SK-N-SH (cell line): ENCODE measurements at regions not wholly inside any gene's neighbourhood (a gene's known extent, or its start where the extent isn't known, plus 50 kb on each side); places are given as distances from the start of the nearest gene placed in this dataset.

ENCODE experiments used
- CTCF ChIA-PET: fragments of 300-600, 350-600 bp; formaldehyde crosslinking; extraction: SDS; loops from one replicate; lab custom pipeline; 2021; lab: Yijun Ruan, JAX
- POLR2A ChIA-PET: fragments of 350-600 bp; sonication (Branson Sonifier 250); formaldehyde crosslinking; extraction: SDS; loops from one replicate; lab custom pipeline; 2020; ENCODE audit warnings: antibody characterized with exemption, inconsistent platforms; lab: Yijun Ruan, JAX
- DNase-seq: peaks from one replicate; pipeline ENCODE4 v3.0.0; 2012
- H2AFZ ChIP-seq: fragments of 200-600 bp; sonication (generic); 2 replicates; pipeline ENCODE4 v1.8.1; 2016; ENCODE audit warnings: antibody characterized with exemption, mild to moderate bottlenecking, low read depth
- H3F3A ChIP-seq: fragments of 200-600 bp; sonication (generic); replicated peaks from 2 replicates; pipeline ENCODE3; 2016; ENCODE audit warnings: antibody characterized with exemption, mild to moderate bottlenecking; ENCODE audit not compliant: insufficient read depth
- H3K27ac ChIP-seq, 2 experiments: fragments of 200-500 bp in 1 of 2; fragments of 200-600 bp in 1 of 2; sonication (Bioruptor generic) in 1 of 2; sonication (generic), shearing (Covaris generic) in 1 of 2; 2 replicates each; pipeline versions ENCODE4 v1.5.1 to v1.6.1; 2014 to 2016; ENCODE audit warnings: low read depth in 2 of 2, inconsistent platforms in 1 of 2, low read length in 1 of 2, mild to moderate bottlenecking in 1 of 2, mixed read lengths in 1 of 2
- H3K27me3 ChIP-seq: fragments of 200-600 bp; sonication (generic), shearing (Covaris generic); 2 replicates; pipeline ENCODE4 v1.6.1; 2016; ENCODE audit warnings: mixed run types; ENCODE audit not compliant: insufficient read depth
- H3K36me3 ChIP-seq, 2 experiments: fragments of 200-500 bp in 1 of 2; fragments of 200-600 bp in 1 of 2; sonication (Bioruptor generic) in 1 of 2; sonication (generic) in 1 of 2; replicated peaks in 1 of 2; 2 replicates each; pipeline versions ENCODE3 to v1.5.1; 2014 to 2016; ENCODE audit warnings: low read length in 1 of 2, mild to moderate bottlenecking in 1 of 2; ENCODE audit not compliant: insufficient read depth in 2 of 2, control insufficient read depth in 1 of 2
- H3K4me1 ChIP-seq, 2 experiments: fragments of 200-500 bp in 1 of 2; fragments of 200-600 bp in 1 of 2; sonication (Bioruptor generic) in 1 of 2; sonication (generic), shearing (Covaris generic) in 1 of 2; 2 replicates each; pipeline versions ENCODE4 v1.5.1 to v1.6.1; 2014 to 2016; ENCODE audit warnings: low read depth in 1 of 2, low read length in 1 of 2, mixed run types in 1 of 2; ENCODE audit not compliant: insufficient read depth in 2 of 2, control insufficient read depth in 1 of 2
- H3K4me2 ChIP-seq: fragments of 200-600 bp; sonication (generic), shearing (Covaris generic); 2 replicates; pipeline ENCODE4 v1.6.1; 2017; ENCODE audit warnings: mixed run types
- H3K4me3 ChIP-seq, 2 experiments: fragments of 200-500 bp in 1 of 2; fragments of 200-600 bp in 1 of 2; sonication (Bioruptor generic) in 1 of 2; sonication (generic), shearing (Covaris generic) in 1 of 2; 2 replicates each; pipeline versions ENCODE4 v1.5.1 to v1.8.1; 2014 to 2016; ENCODE audit warnings: low read depth in 2 of 2, inconsistent platforms in 1 of 2, low read length in 1 of 2, mild to moderate bottlenecking in 1 of 2, mixed read lengths in 1 of 2, moderate library complexity in 1 of 2
- H3K79me2 ChIP-seq: fragments of 200-600 bp; sonication (generic); 2 replicates; pipeline ENCODE4 v1.8.1; 2017; ENCODE audit warnings: mild to moderate bottlenecking; ENCODE audit not compliant: insufficient read depth
- H3K9ac ChIP-seq: fragments of 200-600 bp; sonication (generic); 2 replicates; pipeline ENCODE4 v1.6.1; 2017; ENCODE audit warnings: mixed run types
- H3K9me2 ChIP-seq: fragments of 200-600 bp; sonication (generic); 2 replicates; pipeline ENCODE4 v1.6.1; 2017; ENCODE audit warnings: mixed run types
- H3K9me3 ChIP-seq: fragments of 200-600 bp; sonication (generic); 2 replicates; pipeline ENCODE4 v1.6.1; 2017; ENCODE audit warnings: mixed run types, mild to moderate bottlenecking, moderate library complexity
- H4K20me1 ChIP-seq: fragments of 200-600 bp; sonication (generic); 2 replicates; pipeline ENCODE4 v1.6.1; 2017; ENCODE audit warnings: mild to moderate bottlenecking, mixed run types; ENCODE audit not compliant: insufficient read depth
- CTCF ChIP-seq: fragments of 200-600 bp; sonication (generic); IDR thresholded peaks from 2 replicates; pipeline ENCODE4 v1.6.1; 2017; ENCODE audit warnings: antibody characterized with exemption, mild to moderate bottlenecking, moderate library complexity
- EP300 ChIP-seq, 2 experiments: IDR thresholded peaks; 2 replicates each; pipeline versions ENCODE4 v1.4.0 to v1.6.1; 2012; ENCODE audit warnings: borderline replicate concordance in 1 of 2, low read depth in 1 of 2, low read length in 1 of 2
- EZH2phosphoT487 ChIP-seq: fragments of 200-600 bp; sonication (generic); IDR thresholded peaks from 2 replicates; pipeline ENCODE4 v1.6.1; 2017; ENCODE audit warnings: low read depth, mixed run types, mild to moderate bottlenecking, antibody characterized with exemption, moderate library complexity, borderline replicate concordance
- FOSL2 ChIP-seq: IDR thresholded peaks from 2 replicates; pipeline ENCODE4 v1.4.0; 2012; ENCODE audit warnings: low read depth, mild to moderate bottlenecking, moderate library complexity, borderline replicate concordance
- FOXJ3 ChIP-seq: sonication (generic); formaldehyde crosslinking; IDR thresholded peaks from 2 replicates; pipeline ENCODE4 v1.5.1; 2020; ENCODE audit warnings: mild to moderate bottlenecking, missing genetic modification reagents
- GATA2 ChIP-seq: sonication (generic); formaldehyde crosslinking; IDR thresholded peaks from 2 replicates; pipeline ENCODE4 v1.5.0; 2020; ENCODE audit warnings: mild to moderate bottlenecking, missing genetic modification reagents
- JUND ChIP-seq: IDR thresholded peaks from 2 replicates; pipeline ENCODE4 v1.4.0; 2012
- MEF2A ChIP-seq: IDR thresholded peaks from 2 replicates; pipeline ENCODE4 v1.4.0; 2012; ENCODE audit warnings: low read depth, borderline replicate concordance
- NFIC ChIP-seq: IDR thresholded peaks from 2 replicates; pipeline ENCODE4 v1.4.0; 2012; ENCODE audit warnings: borderline replicate concordance
- NRF1 ChIP-seq: IDR thresholded peaks from 2 replicates; pipeline ENCODE4 v1.6.1; 2012; ENCODE audit warnings: low read depth, mild to moderate bottlenecking, low read length
- RAD21 ChIP-seq: IDR thresholded peaks from 2 replicates; pipeline ENCODE4 v1.6.1; 2012; ENCODE audit warnings: mild to moderate bottlenecking, low read length
- RCOR1 ChIP-seq: fragments of 150-350 bp; IDR thresholded peaks from 2 replicates; pipeline ENCODE4 v1.6.1; 2017; ENCODE audit warnings: antibody characterized with exemption, low read length
- RFX5 ChIP-seq: IDR thresholded peaks from 2 replicates; pipeline ENCODE4 v1.6.1; 2012; ENCODE audit warnings: mild to moderate bottlenecking, improper control_type of control experiment, low read length
- SIN3A ChIP-seq: IDR thresholded peaks from 2 replicates; pipeline ENCODE4 v1.6.1; 2012; ENCODE audit warnings: low read depth, mild to moderate bottlenecking, low read length, moderate library complexity, borderline replicate concordance
- SMC3 ChIP-seq: IDR thresholded peaks from 2 replicates; pipeline ENCODE4 v1.6.1; 2012; ENCODE audit warnings: low read depth, low read length, improper control_type of control experiment
- TAF1 ChIP-seq: IDR thresholded peaks from 2 replicates; pipeline ENCODE4 v1.6.1; 2012; ENCODE audit warnings: low read depth, mild to moderate bottlenecking, low read length, moderate library complexity, borderline replicate concordance
- TCF12 ChIP-seq: IDR thresholded peaks from 2 replicates; pipeline ENCODE4 v1.4.0; 2012
- YY1 ChIP-seq: IDR thresholded peaks from 2 replicates; pipeline ENCODE4 v1.4.0; 2012; ENCODE audit warnings: low read depth, mild to moderate bottlenecking
- WGBS: methylation state at CpG from one replicate; pipeline ENCODE4 v1.1.6; 2017; ENCODE audit warnings: low lambda C conversion rate; 5-methylcytosine and 5-hydroxymethylcytosine counted together
- TF ChIP-seq, protein P1 (sequence below): IDR thresholded peaks from 2 replicates; pipeline ENCODE4; 2012
- TF ChIP-seq, protein P2 (sequence below): IDR thresholded peaks from 2 replicates; pipeline ENCODE4 v1.4.0; 2012; ENCODE audit warnings: low read depth, borderline replicate concordance

GRCh38 chr3:177494216-177494615 lies 296.9 kb upstream of the TBL1XR1 start:
- CTCF ChIA-PET, result no interaction called here
- no peak for DNase-seq
- Histone ChIP-seq H4K20me1 (no peaks in the 10 kb centered on the region), H3K9ac (no peak overlapping the region), H3K27ac (no peak overlapping the region), H3K4me2 (no peak overlapping the region), H3K9me2 (no peaks in the 10 kb centered on the region), H3K79me2 (no peaks in the 10 kb centered on the region), H3K27me3 (no peaks in the 10 kb centered on the region), H2AFZ (no peak overlapping the region), H3K4me3 (no peak overlapping the region), H3K9me3 (no peaks in the 10 kb centered on the region), H3K4me1 (peaks cover 4 to 18% of the 10 kb centered on the region in 2 experiments; a peak in 3 of 4 replicates)
- WGBS, result 83% methylated on average over 3 of the region's 3 CpGs
- POLR2A ChIA-PET, result no interaction called here
- TF ChIP-seq NRF1 (no peak), RAD21 (no peak), FOSL2 (no peak), TCF12 (no peak), RCOR1 (no peak), MEF2A (no peak), GATA2 (CRISPR knock-in tag) (no peak), EP300 (IDR thresholded peaks at IDR 0.05; ENCODE audit: borderline replicate concordance in 1 of 2, low read depth in 1 of 2, low read length in 1 of 2) (no peak), CTCF (no peak), SMC3 (no peak), FOXJ3 (CRISPR knock-in tag) (no peak), JUND (no peak), NFIC (no peak), RFX5 (no peak)
- TF ChIP-seq, protein P1, sequence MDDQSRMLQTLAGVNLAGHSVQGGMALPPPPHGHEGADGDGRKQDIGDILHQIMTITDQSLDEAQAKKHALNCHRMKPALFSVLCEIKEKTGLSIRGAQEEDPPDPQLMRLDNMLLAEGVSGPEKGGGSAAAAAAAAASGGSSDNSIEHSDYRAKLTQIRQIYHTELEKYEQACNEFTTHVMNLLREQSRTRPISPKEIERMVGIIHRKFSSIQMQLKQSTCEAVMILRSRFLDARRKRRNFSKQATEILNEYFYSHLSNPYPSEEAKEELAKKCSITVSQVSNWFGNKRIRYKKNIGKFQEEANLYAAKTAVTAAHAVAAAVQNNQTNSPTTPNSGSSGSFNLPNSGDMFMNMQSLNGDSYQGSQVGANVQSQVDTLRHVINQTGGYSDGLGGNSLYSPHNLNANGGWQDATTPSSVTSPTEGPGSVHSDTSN, result no peak
- TF ChIP-seq, protein P2, sequence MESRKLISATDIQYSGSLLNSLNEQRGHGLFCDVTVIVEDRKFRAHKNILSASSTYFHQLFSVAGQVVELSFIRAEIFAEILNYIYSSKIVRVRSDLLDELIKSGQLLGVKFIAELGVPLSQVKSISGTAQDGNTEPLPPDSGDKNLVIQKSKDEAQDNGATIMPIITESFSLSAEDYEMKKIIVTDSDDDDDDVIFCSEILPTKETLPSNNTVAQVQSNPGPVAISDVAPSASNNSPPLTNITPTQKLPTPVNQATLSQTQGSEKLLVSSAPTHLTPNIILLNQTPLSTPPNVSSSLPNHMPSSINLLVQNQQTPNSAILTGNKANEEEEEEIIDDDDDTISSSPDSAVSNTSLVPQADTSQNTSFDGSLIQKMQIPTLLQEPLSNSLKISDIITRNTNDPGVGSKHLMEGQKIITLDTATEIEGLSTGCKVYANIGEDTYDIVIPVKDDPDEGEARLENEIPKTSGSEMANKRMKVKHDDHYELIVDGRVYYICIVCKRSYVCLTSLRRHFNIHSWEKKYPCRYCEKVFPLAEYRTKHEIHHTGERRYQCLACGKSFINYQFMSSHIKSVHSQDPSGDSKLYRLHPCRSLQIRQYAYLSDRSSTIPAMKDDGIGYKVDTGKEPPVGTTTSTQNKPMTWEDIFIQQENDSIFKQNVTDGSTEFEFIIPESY, result no peak
- TF ChIP-seq, all 33 proteins: peak for 0
- no peaks in the 10 kb centered on the region for H3K36me3 ChIP-seq
- no peaks in the 10 kb centered on the region for H3F3A ChIP-seq

DNA sequence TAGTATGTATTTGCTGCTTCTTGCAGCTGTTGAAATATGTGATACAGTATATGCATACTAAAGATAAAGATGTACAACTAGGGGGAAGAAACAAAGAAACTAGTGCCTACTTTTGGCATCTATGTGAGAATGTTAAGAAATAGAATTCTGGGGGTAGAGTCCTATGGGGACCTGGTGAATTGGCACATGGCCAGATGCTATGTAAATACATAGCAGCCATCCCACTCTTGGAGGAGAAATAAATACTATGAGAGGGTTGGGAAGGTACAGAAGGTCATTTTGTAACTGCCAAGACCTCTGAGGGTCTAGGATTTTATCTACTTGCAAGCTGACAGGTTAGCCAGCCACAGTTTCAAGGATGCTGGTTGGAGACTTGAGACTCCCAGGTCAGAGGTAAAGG lies 298.3 kb upstream of the TBL1XR1 start:
- DNase-seq, result no peak
- H3K4me2 ChIP-seq, result no peak overlapping the region
- H3K79me2 ChIP-seq, result no peaks in the 10 kb centered on the region
- POLR2A ChIA-PET, result no interaction called here
- peaks cover 4 to 16% of the 10 kb centered on the region in 2 experiments; a peak in 3 of 4 replicates for H3K4me1 ChIP-seq
- no peak overlapping the region for H3K4me3 ChIP-seq
- no peaks in the 10 kb centered on the region for H3K27me3 ChIP-seq
- no peak overlapping the region for H3K27ac ChIP-seq
- no peaks in the 10 kb centered on the region for H3F3A ChIP-seq
- no peaks in the 10 kb centered on the region for H3K9me2 ChIP-seq
- H4K20me1 ChIP-seq, result no peaks in the 10 kb centered on the region
- no peaks in the 10 kb centered on the region for H3K36me3 ChIP-seq
- no peak overlapping the region for H2AFZ ChIP-seq
- CTCF ChIA-PET, result interaction anchor here (0.9 kb wide), 1 partner anchor 282 kb away, joined by 3 read pairs; no protein-coding TSS in a partner anchor
- no peak overlapping the region for H3K9ac ChIP-seq
- no peaks in the 10 kb centered on the region for H3K9me3 ChIP-seq
- TF ChIP-seq CTCF (no peak), YY1 (no peak), EP300 (IDR thresholded peaks at IDR 0.05; ENCODE audit: borderline replicate concordance in 1 of 2, low read depth in 1 of 2, low read length in 1 of 2) (no peak), RAD21 (no peak), NRF1 (no peak), SIN3A (no peak), TAF1 (no peak), EZH2phosphoT487 (no peak), FOXJ3 (CRISPR knock-in tag) (no peak)
- TF ChIP-seq, protein P2, result no peak
